Caco-2 (cell line): ENCODE measurements at regions not wholly inside any gene's neighbourhood (a gene's known extent, or its start where the extent isn't known, plus 50 kb on each side); places are given as distances from the start of the nearest gene placed in this dataset.

ENCODE experiments used
- BruUV-seq: library from RNA; stranded (reverse); fragments of 400-500 nt; replicated peaks from 2 replicates; lab custom pipeline; 2021; lab: Mats Ljungman, UMichigan
- CTCF ChIA-PET: fragments of 300-600 bp; sonication (Branson Sonifier 250); formaldehyde crosslinking; loops from one replicate; lab custom pipeline; 2022; ENCODE audit warnings: antibody characterized with exemption; lab: Charles Lee
- POLR2A ChIA-PET: fragments of 300-600 bp; sonication (Branson Sonifier 250); formaldehyde crosslinking; loops from one replicate; lab custom pipeline; 2022; ENCODE audit warnings: antibody characterized with exemption; lab: Charles Lee
- DNase-seq, 2 experiments: peaks; one replicate each; pipeline versions ENCODE4 v3.0.0 to v3.0.0-alpha.2; 2020 to 2022
- H3K27me3 ChIP-seq: replicated peaks from 2 replicates; pipeline ENCODE4 v1.6.0; 2011; ENCODE audit warnings: low read length; ENCODE audit not compliant: control insufficient read depth, insufficient read depth
- H3K36me3 ChIP-seq: 2 replicates; pipeline ENCODE4 v1.5.1; 2011; ENCODE audit warnings: low read length; ENCODE audit not compliant: control insufficient read depth, insufficient read depth
- H3K4me1 ChIP-seq: fragments of 250-450 bp; sonication (Bioruptor Pico); 2 replicates; pipeline ENCODE4 v1.5.1; 2020; ENCODE audit warnings: mild to moderate bottlenecking
- H3K4me3 ChIP-seq: 2 replicates; pipeline ENCODE4 v1.5.1; 2011; ENCODE audit warnings: low read depth, mild to moderate bottlenecking, control low read depth, low read length
- H3K9me3 ChIP-seq: fragments of 250-450 bp; sonication (Bioruptor Pico); 2 replicates; pipeline ENCODE4 v1.5.1; 2020; ENCODE audit warnings: mild to moderate bottlenecking, moderate library complexity
- H3K27ac Mint-ChIP-seq: one replicate; pipeline ENCODE4 v1.8.0; 2022; ENCODE audit warnings: mixed read lengths; ENCODE audit not compliant: unreplicated experiment
- H3K27me3 Mint-ChIP-seq: one replicate; pipeline ENCODE4 v1.8.0; 2022; ENCODE audit warnings: mixed read lengths; ENCODE audit not compliant: insufficient read depth, unreplicated experiment
- H3K36me3 Mint-ChIP-seq: one replicate; pipeline ENCODE4 v1.8.0; 2022; ENCODE audit warnings: mild to moderate bottlenecking, mixed read lengths; ENCODE audit not compliant: insufficient read depth, unreplicated experiment
- H3K4me1 Mint-ChIP-seq: one replicate; pipeline ENCODE4 v1.8.0; 2022; ENCODE audit warnings: low read depth, mixed read lengths; ENCODE audit not compliant: unreplicated experiment
- H3K4me3 Mint-ChIP-seq: one replicate; pipeline ENCODE4 v1.8.0; 2022; ENCODE audit warnings: mild to moderate bottlenecking, moderate library complexity, mixed read lengths; ENCODE audit not compliant: unreplicated experiment
- H3K9me3 Mint-ChIP-seq: one replicate; pipeline ENCODE4 v1.8.0; 2022; ENCODE audit warnings: mixed read lengths; ENCODE audit not compliant: unreplicated experiment
- CTCF ChIP-seq, 2 experiments: fragments of 200-600 bp in 1 of 2; IDR thresholded peaks; 1 replicate in 1 of 2; 2 replicates in 1 of 2; pipeline versions ENCODE4 v1.5.1 to v1.8.0; 2011 to 2022; ENCODE audit warnings: antibody characterized with exemption in 1 of 2, control low read depth in 1 of 2, inconsistent platforms in 1 of 2, low read depth in 1 of 2, low read length in 1 of 2, mild to moderate bottlenecking in 1 of 2, moderate library complexity in 1 of 2; ENCODE audit not compliant: insufficient read depth in 1 of 2, severe bottlenecking in 1 of 2, unreplicated experiment in 1 of 2
- intact Hi-C: fragments of 100-400 bp; cut with micrococcal nuclease; formaldehyde crosslinking; loops from one replicate; pipeline ENCODE4 v1.10.0; 2022; ENCODE audit not compliant: unreplicated experiment

- no peak overlapping the region for H3K4me3 ChIP-seq
- BruUV-seq: no TSS peak
- Mint-ChIP-seq H3K36me3 (no peaks in the 10 kb centered on the region), H3K9me3 (no peaks in the 10 kb centered on the region), H3K4me1 (peaks cover 1% of the 10 kb centered on the region), H3K4me3 (no peak overlapping the region), H3K27me3 (no peaks in the 10 kb centered on the region), H3K27ac (no peak overlapping the region)
- no peaks in the 10 kb centered on the region for H3K36me3 ChIP-seq
- TF ChIP-seq CTCF (IDR thresholded peaks at IDR 0.05; ENCODE audit: insufficient read depth in 1 of 2, low read depth in 1 of 2, low read length in 1 of 2, severe bottlenecking in 1 of 2, unreplicated experiment in 1 of 2): no peak
- ChIA-PET CTCF (no interaction called here), POLR2A (no interaction called here)
- H3K9me3 ChIP-seq: no peaks in the 10 kb centered on the region
- intact Hi-C loops: no loop called here
- no peak for DNase-seq
- H3K27me3 ChIP-seq: no peaks in the 10 kb centered on the region; the same call in 1 of the 2 replicates
- H3K4me1 ChIP-seq: no peaks in the 10 kb centered on the region
Observed at GRCh38 chr11:127738771-127739286, 738.3 kb upstream of the KIRREL3 start.

- Histone ChIP-seq H3K9me3 (no peaks in the 10 kb centered on the region), H3K36me3 (no peaks in the 10 kb centered on the region), H3K27me3 (no peaks in the 10 kb centered on the region; the same call in 1 of the 2 replicates), H3K4me1 (no peaks in the 10 kb centered on the region), H3K4me3 (no peak overlapping the region)
- Mint-ChIP-seq H3K27me3 (no peaks in the 10 kb centered on the region), H3K4me1 (peaks cover 8% of the 10 kb centered on the region), H3K36me3 (no peaks in the 10 kb centered on the region), H3K9me3 (no peaks in the 10 kb centered on the region), H3K27ac (no peak overlapping the region), H3K4me3 (no peak overlapping the region)
- TF ChIP-seq CTCF (IDR thresholded peaks at IDR 0.05; ENCODE audit: insufficient read depth in 1 of 2, low read depth in 1 of 2, low read length in 1 of 2, severe bottlenecking in 1 of 2, unreplicated experiment in 1 of 2): no peak
- no peak for DNase-seq
- no TSS peak for BruUV-seq
- ChIA-PET CTCF (no interaction called here), POLR2A (no interaction called here)
- intact Hi-C loops: no loop called here
Observed at GRCh38 chr11:127737499-127737898, 736.9 kb upstream of the KIRREL3 start.

GRCh38 chr11:127733552-127733951 lies 733.0 kb upstream of the KIRREL3 start:
- no peak for TF ChIP-seq CTCF (IDR thresholded peaks at IDR 0.05; ENCODE audit: insufficient read depth in 1 of 2, low read depth in 1 of 2, low read length in 1 of 2, severe bottlenecking in 1 of 2, unreplicated experiment in 1 of 2)
- Histone ChIP-seq H3K9me3 (no peaks in the 10 kb centered on the region), H3K27me3 (no peaks in the 10 kb centered on the region; the same call in 1 of the 2 replicates), H3K36me3 (no peaks in the 10 kb centered on the region), H3K4me1 (no peaks in the 10 kb centered on the region), H3K4me3 (no peak overlapping the region)
- BruUV-seq: no TSS peak
- Mint-ChIP-seq H3K4me3 (no peak overlapping the region), H3K36me3 (no peaks in the 10 kb centered on the region), H3K9me3 (no peaks in the 10 kb centered on the region), H3K4me1 (peaks cover 8% of the 10 kb centered on the region), H3K27me3 (no peaks in the 10 kb centered on the region), H3K27ac (no peak overlapping the region)
- CTCF ChIA-PET: no interaction called here
- POLR2A ChIA-PET: no interaction called here
- intact Hi-C loops: loop anchor here (5.0 kb wide), 2 partner anchors 59 to 74 kb away; no protein-coding TSS in a partner anchor
- DNase-seq: no peak
